ENCODE measurements at regions not wholly inside any gene's neighbourhood (a gene's known extent, or its start where the extent isn't known, plus 50 kb on each side); places are given as distances from the start of the nearest gene placed in this dataset.
"Not testable (repeated sequence)": the region's sequence is repeated elsewhere in the genome, so short reads cannot be mapped to it uniquely, and the experiment has no call there.

GRCh38 chr2:13354031-13354430 lies 637.3 kb downstream of the TRIB2 start:
- Histone ChIP-seq H3K4me2 (ENCODE audit: insufficient read depth, low read length) (no peak overlapping the region), H3K9ac (ENCODE audit: low read depth, low read length) (no peak overlapping the region), H2AFZ (ENCODE audit: low read depth, low read length) (no peak overlapping the region), H3K4me1 (ENCODE audit: insufficient read depth, low read length) (no peaks in the 10 kb centered on the region), H3K27ac (ENCODE audit: low read length) (no peak overlapping the region), H3K4me3 (ENCODE audit: low read depth in 1 of 2, low read length in 2 of 2) (no peak overlapping the region), H4K20me1 (ENCODE audit: insufficient read depth, low read length) (no peaks in the 10 kb centered on the region), H3K27me3 (ENCODE audit: insufficient read depth, low read length, poor library complexity) (no peaks in the 10 kb centered on the region), H3K79me2 (ENCODE audit: insufficient read depth, low read length) (no peaks in the 10 kb centered on the region), H3K9me3 (ENCODE audit: insufficient read depth, low read length, severe bottlenecking) (no peaks in the 10 kb centered on the region), H3K36me3 (ENCODE audit: insufficient read depth, low read length) (no peaks in the 10 kb centered on the region)
- no peak for TF ChIP-seq EZH2 (IDR thresholded peaks at IDR 0.05; ENCODE audit: borderline replicate concordance, low read depth, low read length, severe bottlenecking)
- TF ChIP-seq, protein P1, sequence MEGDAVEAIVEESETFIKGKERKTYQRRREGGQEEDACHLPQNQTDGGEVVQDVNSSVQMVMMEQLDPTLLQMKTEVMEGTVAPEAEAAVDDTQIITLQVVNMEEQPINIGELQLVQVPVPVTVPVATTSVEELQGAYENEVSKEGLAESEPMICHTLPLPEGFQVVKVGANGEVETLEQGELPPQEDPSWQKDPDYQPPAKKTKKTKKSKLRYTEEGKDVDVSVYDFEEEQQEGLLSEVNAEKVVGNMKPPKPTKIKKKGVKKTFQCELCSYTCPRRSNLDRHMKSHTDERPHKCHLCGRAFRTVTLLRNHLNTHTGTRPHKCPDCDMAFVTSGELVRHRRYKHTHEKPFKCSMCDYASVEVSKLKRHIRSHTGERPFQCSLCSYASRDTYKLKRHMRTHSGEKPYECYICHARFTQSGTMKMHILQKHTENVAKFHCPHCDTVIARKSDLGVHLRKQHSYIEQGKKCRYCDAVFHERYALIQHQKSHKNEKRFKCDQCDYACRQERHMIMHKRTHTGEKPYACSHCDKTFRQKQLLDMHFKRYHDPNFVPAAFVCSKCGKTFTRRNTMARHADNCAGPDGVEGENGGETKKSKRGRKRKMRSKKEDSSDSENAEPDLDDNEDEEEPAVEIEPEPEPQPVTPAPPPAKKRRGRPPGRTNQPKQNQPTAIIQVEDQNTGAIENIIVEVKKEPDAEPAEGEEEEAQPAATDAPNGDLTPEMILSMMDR (IDR thresholded peaks at IDR 0.05; ENCODE audit: borderline replicate concordance, extremely low read depth, low read length, poor library complexity, severe bottlenecking), result no peak
- no peak for ATAC-seq (ENCODE audit: insufficient read depth, low read depth)
- DNase-seq, result no peak

DNA sequence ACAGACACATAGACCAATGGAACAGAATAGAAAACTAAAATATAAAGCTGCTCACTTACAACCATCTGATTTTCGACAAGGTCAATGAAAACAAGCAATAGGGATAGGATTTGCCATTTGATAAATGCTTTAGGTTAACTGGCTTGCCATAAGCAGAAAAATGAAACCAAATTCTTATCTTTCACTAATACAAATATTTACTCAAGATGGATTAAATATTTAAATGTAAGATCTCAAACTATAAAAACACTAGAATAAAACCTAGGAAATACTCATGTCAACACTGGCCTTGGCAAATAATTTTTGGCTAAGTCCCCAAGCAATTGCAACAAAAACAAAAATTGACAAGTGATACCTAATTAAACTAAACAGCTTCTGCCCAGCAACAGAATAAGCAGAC lies 665.2 kb downstream of the TRIB2 start:
- H3K9me3 ChIP-seq (ENCODE audit: insufficient read depth, low read length, severe bottlenecking); H3K4me1 ChIP-seq (ENCODE audit: insufficient read depth, low read length); DNase-seq; H2AFZ ChIP-seq (ENCODE audit: low read depth, low read length); H3K36me3 ChIP-seq (ENCODE audit: insufficient read depth, low read length); H3K4me3 ChIP-seq (ENCODE audit: low read depth in 1 of 2, low read length in 2 of 2); ATAC-seq (ENCODE audit: insufficient read depth, low read depth); H3K27me3 ChIP-seq (ENCODE audit: insufficient read depth, low read length, poor library complexity); H4K20me1 ChIP-seq (ENCODE audit: insufficient read depth, low read length); H3K9ac ChIP-seq (ENCODE audit: low read depth, low read length); H3K4me2 ChIP-seq (ENCODE audit: insufficient read depth, low read length); H3K79me2 ChIP-seq (ENCODE audit: insufficient read depth, low read length); H3K27ac ChIP-seq (ENCODE audit: low read length): not testable (repeated sequence)

DNA sequence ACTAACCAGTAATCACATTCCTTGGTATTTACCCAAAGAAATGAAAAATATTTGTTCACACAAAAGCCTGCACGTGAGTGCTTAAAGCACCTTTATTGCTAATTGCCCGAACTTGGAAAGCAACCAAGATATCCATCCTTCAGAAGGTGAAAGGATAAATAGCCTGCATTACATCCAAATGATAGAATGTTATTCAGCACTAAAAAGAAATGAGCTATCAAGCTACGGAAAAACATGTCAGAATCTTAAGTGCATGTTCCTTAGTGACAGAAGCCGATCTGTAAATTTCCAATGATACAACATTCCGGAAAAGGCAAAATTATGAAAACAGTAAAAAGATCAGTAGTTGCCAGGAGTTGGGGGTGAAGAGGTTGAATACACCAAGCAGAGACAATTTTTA lies 672.4 kb downstream of the TRIB2 start:
- not testable (repeated sequence) for H3K4me3 ChIP-seq (ENCODE audit: low read depth in 1 of 2, low read length in 2 of 2); H3K27me3 ChIP-seq (ENCODE audit: insufficient read depth, low read length, poor library complexity); H3K27ac ChIP-seq (ENCODE audit: low read length); H3K9me3 ChIP-seq (ENCODE audit: insufficient read depth, low read length, severe bottlenecking); H3K4me2 ChIP-seq (ENCODE audit: insufficient read depth, low read length); H3K36me3 ChIP-seq (ENCODE audit: insufficient read depth, low read length); DNase-seq; H4K20me1 ChIP-seq (ENCODE audit: insufficient read depth, low read length); H3K9ac ChIP-seq (ENCODE audit: low read depth, low read length); H3K79me2 ChIP-seq (ENCODE audit: insufficient read depth, low read length); H3K4me1 ChIP-seq (ENCODE audit: insufficient read depth, low read length); H2AFZ ChIP-seq (ENCODE audit: low read depth, low read length); ATAC-seq (ENCODE audit: insufficient read depth, low read depth)

GRCh38 chr2:13390676-13391075 lies 673.9 kb downstream of the TRIB2 start:
- Histone ChIP-seq H3K9ac (ENCODE audit: low read depth, low read length) (no peak overlapping the region), H3K9me3 (ENCODE audit: insufficient read depth, low read length, severe bottlenecking) (no peaks in the 10 kb centered on the region), H3K79me2 (ENCODE audit: insufficient read depth, low read length) (no peaks in the 10 kb centered on the region), H3K27ac (ENCODE audit: low read length) (no peak overlapping the region), H2AFZ (ENCODE audit: low read depth, low read length) (no peak overlapping the region), H3K4me2 (ENCODE audit: insufficient read depth, low read length) (no peak overlapping the region), H4K20me1 (ENCODE audit: insufficient read depth, low read length) (no peaks in the 10 kb centered on the region), H3K4me3 (ENCODE audit: low read depth in 1 of 2, low read length in 2 of 2) (no peak overlapping the region), H3K36me3 (ENCODE audit: insufficient read depth, low read length) (no peaks in the 10 kb centered on the region), H3K27me3 (ENCODE audit: insufficient read depth, low read length, poor library complexity) (no peaks in the 10 kb centered on the region), H3K4me1 (ENCODE audit: insufficient read depth, low read length) (no peaks in the 10 kb centered on the region)
- ATAC-seq (ENCODE audit: insufficient read depth, low read depth) (no peak), DNase-seq (no peak)
- no peak for TF ChIP-seq EZH2 (IDR thresholded peaks at IDR 0.05; ENCODE audit: borderline replicate concordance, low read depth, low read length, severe bottlenecking)
- TF ChIP-seq, protein P1 (IDR thresholded peaks at IDR 0.05; ENCODE audit: borderline replicate concordance, extremely low read depth, low read length, poor library complexity, severe bottlenecking), result no peak
